HG02678 (cell line): ENCODE measurements at regions not wholly inside any gene's neighbourhood (a gene's known extent, or its start where the extent isn't known, plus 50 kb on each side); places are given as distances from the start of the nearest gene placed in this dataset.
A peak's percentile ranks its signal among the peaks of the same experiment; 100 is the strongest.
"Not testable (repeated sequence)": the region's sequence is repeated elsewhere in the genome, so short reads cannot be mapped to it uniquely, and the experiment has no call there.

Source experiments
- ATAC-seq: cut with Tn5 transposase; IDR thresholded peaks from one replicate; pipeline ENCODE4 v1.9.1; 2021; ENCODE audit warnings: mild to moderate bottlenecking, moderate library complexity; ENCODE audit not compliant: unreplicated experiment

DNA sequence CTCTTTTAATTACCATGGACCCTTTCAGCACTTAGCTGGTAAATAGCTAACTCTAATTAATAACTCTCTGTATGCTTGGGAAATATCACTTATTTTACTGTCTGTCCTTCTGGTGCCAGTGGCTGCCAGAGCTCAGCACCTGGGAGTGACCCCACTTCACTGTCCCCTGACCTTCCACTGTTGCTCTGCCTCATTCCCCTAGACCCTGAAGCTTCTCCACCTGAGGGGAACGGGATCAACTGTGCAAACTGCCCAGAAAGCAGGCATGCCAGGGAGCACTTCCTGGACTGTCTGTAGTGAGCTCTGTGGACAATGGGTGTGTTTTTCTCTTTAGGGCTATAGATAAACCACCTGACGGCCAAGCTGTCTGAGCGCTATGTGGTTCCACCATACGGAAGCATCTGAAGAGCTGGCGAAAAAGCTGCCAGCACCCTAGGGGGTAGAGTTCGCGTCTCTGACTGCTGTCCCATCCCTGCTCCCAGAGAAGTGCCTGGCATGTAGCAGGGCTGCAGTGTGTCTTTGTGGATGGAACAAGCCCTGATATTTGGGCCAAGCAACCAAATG, 106.3 kb upstream of the FOXA2 start:
- ATAC-seq: no peak

DNA sequence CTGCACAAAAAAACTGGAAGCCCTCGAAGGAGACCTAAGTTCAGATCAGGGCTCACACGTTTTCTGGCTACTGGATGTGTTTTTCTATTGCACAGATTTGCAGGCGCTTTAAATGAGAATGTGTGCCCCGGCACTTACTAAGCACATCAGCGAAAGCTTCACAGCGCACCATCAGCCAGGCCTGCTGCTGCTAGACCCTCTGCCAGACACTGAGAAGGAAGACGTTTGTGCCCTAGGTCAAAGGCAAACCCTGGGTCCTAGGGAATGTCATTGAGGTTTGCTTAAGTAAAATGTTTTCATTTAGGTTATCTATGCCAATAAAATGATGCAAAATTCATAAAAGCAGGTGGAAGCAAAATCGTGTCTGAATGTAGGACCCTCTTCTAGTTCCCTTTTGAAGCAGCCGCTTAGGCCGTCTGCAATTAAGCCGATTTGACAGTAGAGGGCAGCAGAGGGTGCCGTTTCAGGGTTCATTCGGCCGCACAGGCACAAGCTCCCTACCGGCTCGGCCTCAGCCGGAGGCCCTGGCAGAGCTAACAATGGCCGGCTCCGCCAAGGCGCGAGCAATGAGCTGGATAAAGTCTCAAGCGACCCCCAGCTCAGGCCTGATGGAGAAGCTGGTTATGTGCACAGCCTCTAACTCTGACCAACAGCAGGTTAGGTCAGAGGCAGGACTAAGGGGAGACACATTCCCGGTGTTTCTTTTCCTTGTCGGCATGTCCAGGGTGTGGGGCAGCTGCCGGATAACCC, 107.2 kb upstream of the FOXA2 start:
- ATAC-seq: peak; percentile 85

DNA sequence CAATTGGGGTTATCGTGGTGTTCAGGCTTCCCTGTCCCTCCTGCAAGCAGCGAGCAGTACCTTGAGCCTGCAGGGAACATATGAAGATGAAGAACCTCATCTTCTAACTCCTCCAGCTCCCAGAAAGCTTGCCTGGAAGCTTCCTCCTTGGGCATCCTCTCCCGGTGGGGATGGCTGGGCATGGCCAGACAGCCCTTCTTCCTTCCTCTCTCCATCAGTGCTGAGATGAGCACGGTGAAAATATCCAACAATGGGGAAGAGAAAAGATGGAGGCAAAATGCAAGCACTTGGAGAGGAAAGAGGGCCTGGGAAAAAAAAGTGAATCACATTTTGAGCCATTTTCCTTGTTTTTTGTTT, 107.7 kb upstream of the FOXA2 start:
- no peak for ATAC-seq

DNA sequence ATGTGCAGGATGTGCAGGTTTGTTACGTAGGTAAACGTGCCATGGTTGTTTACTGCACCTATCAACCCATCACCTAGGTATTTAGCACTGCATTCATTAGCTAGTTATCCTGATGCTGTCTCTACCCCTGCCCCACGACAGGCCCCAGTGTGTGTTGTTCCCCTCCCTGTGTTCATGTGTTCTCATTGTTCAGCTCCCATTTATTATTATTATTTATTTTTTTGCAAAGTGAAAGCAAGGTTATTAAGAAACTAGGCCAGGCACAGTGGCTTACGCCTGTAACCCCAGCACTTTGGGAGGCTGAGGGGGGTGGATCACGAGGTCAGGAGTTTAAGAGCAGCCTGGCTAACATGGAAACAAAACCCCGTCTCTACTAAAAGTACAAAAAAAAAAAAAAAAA, 108.2 kb upstream of the FOXA2 start:
- ATAC-seq: not testable (repeated sequence)

DNA sequence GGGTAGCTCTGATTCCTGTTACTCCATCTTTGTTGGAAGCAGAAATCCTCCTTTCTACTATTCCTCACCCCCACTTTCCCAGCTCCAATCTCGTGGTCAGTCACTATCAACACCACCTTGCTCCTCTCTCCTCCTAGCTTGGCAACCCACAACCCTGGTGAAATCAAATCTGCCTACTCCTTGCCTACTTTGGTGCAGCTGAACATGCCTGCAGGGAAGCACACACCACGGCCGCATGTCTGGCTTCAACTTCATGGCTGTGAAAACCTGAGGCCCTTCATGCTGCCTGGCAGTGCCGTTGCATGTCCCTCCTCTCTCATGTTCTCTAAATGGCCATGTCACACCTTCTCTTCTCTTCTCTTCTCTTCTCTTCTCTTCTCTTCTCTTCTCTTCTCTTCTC, 112.4 kb upstream of the FOXA2 start:
- ATAC-seq: no peak

DNA sequence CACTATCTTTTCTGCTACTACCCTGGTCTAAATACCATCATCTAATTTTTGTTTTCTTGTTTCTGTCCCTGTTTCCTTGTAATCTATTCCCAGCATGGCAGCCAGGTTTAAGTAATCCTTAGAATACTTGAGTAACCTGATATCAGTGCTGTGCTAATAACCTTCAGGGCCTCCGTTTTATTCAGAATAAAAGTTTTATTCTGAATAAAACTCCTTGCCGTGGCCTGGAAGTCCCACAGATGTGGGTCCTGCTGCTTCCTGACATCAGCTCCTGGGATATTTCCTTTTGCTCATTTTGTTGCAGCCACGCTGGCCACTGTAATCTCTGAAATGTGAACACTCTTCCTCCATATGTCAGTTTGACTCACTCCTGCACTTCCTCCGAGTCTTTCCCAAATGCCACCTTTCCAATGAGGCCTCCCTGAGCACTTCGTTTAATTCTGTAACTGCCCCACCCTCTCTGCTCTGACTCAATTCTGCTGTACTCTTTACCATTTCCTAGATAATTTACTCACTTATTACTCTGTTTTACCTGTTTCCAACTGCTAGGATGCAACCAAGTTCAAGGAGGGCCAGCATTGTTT, 114.0 kb upstream of the FOXA2 start:
- no peak for ATAC-seq

DNA sequence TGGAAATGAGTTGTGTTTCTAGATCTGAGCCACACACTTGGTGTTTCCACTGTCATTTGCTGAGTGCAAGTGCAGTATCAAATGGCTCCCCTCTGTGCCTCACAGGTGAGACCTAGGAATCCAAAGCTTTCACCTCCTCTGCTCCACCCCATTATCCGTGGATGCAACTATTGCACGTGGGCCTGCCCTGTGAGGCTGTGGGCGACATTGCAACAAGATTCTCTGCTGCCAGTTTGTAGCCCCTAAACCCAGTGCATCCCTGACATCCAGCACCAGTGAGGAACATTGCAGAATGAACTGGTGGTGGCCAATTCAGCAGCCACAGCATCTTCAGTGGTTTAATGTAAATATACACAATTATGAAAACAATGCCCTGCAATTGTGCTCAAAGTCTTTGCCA, 115.0 kb upstream of the FOXA2 start:
- ATAC-seq: no peak

DNA sequence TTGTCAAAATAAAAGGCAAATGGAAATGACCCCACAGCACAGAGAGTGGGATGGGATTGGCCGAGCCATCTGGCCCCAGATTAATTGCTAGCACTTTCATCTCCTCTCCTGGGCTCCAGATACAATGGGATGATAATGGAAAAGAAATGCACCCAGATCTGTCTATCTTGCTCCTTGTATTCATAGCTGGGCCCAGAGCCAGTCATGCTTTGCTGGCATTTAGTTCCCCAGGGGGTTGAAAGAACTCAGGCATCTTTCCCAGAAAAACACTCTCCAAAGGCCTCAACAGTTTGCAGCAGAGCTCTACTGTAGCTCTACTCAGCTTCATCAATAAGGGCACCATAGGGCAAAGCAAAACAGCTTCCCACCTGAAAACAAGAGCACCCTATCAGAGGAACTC, 116.0 kb upstream of the FOXA2 start:
- ATAC-seq: no peak

DNA sequence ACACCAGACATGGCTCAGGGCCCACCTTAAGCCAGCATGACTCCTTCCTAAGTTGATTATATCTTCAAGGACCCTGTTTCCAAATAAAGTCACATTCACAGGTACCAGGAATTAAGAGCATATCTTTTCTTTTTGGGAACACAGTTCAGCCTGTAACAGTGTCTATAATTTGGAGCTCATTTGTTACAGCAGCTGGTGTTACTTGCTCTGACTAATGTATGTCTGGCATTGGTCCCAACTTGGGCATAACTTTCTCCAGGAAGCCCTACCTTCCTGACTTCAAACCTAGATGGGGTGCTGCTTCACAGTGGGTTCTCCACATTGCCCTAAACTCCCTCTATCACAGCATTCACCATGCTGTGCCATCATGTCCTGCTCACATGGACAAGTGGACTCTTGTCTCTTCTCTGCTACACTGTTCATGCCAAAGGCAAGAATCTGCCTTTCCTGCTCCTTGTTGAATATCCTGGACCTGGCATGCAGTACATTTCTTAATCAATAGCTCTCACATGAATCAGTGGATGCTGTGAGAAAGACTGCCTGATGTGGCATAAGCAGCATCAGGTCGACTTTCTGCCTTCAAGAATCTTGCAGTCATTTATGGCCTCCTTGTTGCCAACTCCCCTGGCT, 117.4 kb upstream of the FOXA2 start:
- ATAC-seq: no peak

DNA sequence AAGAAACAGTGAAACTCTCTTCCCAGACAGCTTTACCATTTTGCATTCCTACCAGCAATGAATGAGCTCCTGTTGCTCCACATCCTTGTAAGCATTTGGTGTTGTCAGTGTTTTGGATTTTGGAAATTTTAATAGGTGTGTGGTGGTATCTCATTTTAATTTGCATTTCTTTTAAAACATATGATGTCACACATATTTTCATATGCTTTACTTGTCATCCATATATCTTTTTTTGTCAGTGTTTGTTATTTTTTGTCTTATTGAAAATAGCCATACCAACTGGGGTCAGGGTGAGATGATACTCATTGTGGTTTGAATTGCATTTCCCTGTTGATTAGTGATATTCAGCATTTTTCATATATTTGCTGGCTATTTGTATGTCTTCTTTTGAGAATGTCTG, 119.5 kb upstream of the FOXA2 start:
- no peak for ATAC-seq

DNA sequence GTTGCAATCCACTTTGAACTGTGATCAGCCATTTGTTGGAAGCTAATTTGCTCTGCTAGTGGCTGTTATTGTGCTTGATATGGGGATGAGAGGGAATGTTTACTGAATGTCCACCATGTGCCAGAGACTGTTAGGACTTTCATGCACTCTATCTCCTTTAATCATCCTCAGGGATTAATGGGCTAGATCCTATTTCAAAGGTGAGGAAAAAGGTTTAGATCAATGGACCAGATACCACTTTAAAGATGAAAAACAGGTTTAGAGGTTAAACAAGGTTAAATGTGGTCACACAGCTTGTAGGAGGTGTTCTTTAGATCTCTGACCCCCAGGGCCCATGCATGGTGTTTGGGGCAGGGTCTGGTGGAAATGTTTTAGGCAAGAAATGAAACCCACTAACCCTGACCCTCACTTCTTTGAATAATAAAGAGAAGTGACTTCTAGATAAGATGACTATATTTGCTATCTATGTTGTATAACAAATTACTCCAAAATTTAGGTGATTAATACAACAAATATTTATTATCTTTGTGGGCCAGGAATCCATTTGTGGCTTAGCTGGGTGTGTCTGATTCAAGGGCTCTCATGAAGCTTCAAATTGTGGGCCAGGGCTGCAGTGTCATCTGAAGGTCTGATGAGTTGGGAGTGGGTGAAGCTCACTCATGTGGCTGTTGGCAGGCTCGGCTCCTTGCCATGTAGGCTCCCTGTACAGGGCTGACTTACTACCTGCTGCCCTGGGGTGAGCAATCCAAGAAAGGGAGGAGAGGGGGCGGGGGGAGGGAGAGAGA, 127.8 kb upstream of the FOXA2 start:
- no peak for ATAC-seq

DNA sequence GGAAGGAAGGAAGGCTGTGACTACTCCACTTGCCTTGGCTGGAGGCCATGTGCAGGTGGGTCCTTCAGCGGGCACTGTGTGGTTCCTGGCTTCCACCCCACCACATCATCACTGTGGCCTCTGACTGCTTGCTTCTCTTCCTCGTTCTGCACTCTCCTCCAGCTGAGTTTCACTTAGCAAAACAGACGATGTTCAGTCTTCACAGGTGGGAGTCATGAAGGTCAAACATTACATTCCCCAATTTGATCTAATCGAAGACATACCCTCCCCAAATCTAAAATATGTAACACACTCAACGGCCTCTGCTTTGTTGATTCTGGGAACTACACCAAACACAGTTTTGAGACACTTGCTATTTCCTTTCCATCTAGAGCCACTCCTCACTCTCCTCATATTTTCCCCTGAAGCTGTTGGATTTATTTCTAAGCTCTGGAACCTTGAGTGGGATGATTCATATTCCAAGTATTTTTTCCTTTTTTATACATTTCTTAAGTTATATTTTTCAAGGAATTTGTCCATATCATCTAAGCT, 132.5 kb upstream of the FOXA2 start:
- ATAC-seq: no peak

DNA sequence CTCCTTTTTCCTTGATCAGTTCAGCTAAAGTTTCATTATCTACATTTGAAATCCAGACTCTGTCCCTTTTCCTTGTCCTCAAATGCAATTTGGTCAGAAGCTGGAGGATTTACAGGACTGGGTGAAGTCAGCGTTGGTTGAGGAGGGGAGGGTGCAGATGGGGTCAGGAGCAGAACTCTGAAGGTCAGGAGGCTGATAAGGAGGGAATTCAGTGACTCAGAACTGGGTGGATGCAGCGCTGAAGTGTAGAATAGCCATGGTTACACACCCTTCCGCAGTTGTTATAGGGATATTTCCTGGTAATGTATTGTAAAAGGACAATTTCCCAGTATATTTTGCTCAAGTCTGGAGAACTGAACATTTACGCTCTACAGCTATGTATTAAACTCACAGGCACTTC, 133.1 kb upstream of the FOXA2 start:
- ATAC-seq: no peak

DNA sequence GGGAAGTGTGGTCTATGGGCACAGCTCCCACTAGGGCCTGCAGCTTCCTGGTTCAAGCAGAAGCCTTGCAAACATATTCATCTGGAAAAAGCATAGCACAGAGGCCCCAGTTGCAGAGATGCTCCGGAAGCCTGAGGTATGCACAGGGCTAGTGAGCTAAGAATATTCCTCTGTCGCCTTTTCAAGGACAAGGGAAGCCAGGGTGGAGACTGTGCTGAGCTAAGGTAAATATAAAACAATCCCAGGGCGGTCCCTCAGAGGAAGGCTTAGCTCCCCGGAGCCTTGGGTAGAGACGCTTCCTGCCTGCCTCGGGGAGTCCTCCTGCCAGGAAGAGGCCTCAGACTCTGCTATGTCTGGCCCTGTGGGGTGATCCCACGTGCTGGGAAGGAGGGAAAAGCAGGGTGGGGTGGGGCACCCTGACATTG, 134.8 kb upstream of the FOXA2 start:
- ATAC-seq: no peak

DNA sequence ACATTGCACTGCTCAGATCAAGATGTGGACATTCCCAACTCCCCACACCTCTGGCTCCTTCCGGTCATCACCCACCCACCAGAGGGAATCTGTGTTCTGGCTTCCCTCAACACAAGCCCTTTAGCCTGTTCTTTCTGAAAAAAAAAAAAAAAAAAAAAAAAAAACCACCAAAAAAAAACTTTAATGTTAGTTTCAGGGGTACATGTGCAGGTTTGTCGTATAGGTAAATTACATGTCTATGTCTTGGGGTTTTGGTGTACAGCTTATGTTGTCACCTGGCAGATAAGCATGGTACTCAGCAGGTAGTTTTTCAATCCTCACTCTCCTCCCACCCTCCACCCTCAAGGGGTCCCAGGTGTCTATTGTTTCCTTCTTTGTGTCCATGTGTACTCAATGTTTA, 135.8 kb upstream of the FOXA2 start:
- no peak for ATAC-seq

DNA sequence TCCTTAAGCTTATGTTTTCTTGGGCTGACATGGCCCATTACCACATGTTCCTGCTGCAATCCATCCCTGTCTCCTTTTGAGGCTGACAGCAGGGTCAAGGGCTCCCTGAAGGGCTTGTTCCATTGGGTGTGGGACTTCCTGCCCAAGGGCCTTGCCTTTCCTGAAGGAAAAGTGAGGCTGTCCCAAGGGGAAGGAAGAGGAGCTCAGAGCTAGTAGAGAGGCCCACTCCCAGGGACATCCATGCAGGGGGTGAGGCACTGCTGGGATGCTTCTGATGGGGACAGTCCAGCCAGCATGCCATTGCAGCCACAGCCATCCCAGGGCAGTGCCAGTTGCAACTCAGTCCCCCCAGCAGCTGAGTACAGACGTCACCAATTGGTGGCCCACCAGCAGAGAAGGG, 138.4 kb upstream of the FOXA2 start:
- ATAC-seq: no peak

DNA sequence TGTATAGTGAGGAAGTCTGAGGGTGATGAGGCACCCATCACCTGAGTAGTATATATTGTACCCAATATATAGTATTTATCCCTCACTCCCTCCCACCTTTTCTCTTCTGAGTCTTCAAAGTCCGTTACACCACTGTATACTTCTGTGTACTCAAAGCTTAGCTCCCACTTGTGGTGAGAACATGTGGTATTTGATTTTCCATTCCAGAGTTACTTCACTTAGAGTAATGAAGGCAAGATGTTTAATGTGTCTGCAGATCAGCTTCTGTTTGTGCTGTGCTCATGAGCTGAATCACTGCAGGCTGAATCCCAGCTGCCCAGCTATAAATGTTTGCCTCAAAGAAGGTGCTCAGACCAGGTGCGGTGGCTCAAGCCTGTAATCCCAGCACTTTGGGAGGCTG, 139.3 kb upstream of the FOXA2 start:
- ATAC-seq: no peak

DNA sequence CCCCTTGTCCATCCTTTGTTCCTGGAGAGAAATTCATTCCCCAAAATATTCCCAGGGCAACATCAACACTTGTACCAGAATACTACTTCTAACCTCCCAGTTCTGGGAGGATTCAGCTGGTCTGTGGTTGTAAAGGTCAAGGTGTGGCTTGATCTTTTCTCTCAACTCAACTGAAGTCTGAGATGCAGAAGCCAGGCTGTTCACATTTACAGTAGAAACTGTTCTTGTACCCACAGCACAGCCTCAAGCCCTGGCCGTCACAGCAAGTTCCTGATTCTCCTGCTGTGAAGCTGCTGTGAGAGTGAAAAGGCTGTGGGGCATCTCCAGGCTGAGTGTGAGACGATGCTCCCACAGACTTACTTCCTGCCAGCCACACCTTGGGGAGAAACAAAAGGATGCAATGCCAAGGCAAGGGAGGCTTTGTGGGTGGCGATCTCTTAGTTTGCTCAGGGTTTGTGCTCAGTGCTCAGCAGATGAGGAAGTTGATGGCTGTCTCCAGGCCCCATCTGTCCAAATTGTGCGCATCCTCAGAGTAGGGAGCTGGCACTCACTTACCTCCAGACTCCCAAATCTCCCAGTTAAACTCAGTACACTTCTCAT, 143.9 kb upstream of the FOXA2 start:
- no peak for ATAC-seq

DNA sequence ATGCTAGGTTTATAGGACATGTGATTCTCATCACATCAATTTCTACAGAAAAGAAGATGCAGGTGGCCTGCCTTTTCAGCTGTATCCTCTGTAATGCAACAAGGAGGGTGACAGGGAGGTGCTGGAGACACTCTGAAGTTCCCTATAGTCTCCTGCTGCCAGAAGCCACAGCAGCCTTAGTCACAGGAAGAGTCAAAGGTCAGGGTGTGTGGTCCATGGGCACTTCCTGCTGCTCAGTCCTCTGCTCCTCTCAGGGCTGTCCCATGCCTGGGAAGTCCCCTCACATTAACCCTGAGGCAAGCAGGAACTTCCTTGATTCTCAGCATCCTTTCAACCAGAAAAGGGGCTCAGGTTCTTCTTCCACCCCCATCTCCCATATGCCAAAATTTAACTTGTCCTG, 144.8 kb upstream of the FOXA2 start:
- ATAC-seq: no peak

DNA sequence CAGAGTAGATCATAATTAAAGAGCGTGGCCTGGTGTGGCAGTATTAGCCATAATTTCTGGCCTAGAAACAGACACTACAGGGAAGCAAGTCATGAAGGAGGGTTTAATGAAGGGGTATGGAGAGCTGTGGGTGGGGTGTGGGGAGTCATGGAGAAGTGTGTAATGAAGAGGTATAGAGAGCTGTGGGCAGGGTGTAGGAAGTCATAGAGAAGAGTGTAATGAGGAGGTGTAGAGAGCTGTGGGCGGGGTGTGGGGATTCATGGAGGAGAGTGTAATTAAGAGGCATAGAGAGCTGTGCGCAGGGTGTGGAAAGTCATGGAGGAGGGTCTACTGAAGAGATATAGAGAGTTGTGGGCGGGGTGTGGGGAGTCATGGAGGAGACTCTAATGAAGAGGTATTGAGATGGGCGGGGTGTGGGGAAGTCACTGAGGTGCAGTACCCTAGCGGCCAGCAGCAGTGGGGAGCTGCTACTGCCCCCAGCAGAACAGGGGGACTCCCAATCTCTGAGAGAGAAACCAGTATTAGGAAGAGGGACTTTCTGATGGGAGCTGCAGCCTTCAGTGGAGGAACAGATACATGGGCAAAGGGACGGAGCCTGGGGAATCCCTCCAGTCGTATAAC, 145.4 kb upstream of the FOXA2 start:
- no peak for ATAC-seq
